Liver (tissue), 8 donors: ENCODE measurements at regions not wholly inside any gene's neighbourhood (a gene's known extent, or its start where the extent isn't known, plus 50 kb on each side); places are given as distances from the start of the nearest gene placed in this dataset.

Experiments used
- DNase-seq: peaks from one replicate; pipeline ENCODE4 v3.0.0-alpha.2; 2017; ENCODE audit warnings: low spot score
- H3K27ac ChIP-seq, 2 donors: one replicate each; pipeline ENCODE4 v1.7.0; 2013; ENCODE audit warnings: inconsistent platforms in 2 of 2, low read length in 2 of 2, control low read depth in 1 of 2, low read depth in 1 of 2, mild to moderate bottlenecking in 1 of 2
- H3K27me3 ChIP-seq, 4 donors: one replicate each; pipeline versions ENCODE4 v1.6.1 to v1.7.0; 2013; ENCODE audit warnings: low read length in 3 of 4, inconsistent platforms in 1 of 4, mild to moderate bottlenecking in 1 of 4, moderate library complexity in 1 of 4; ENCODE audit not compliant: control insufficient read depth in 4 of 4, insufficient read depth in 4 of 4
- H3K36me3 ChIP-seq, 4 donors: one replicate each; pipeline versions ENCODE4 v1.6.1 to v1.7.0; 2013; ENCODE audit warnings: low read length in 3 of 4, mild to moderate bottlenecking in 3 of 4, low read depth in 1 of 4, moderate library complexity in 1 of 4; ENCODE audit not compliant: control insufficient read depth in 4 of 4, insufficient read depth in 3 of 4
- H3K4me1 ChIP-seq, 4 donors: one replicate each; pipeline versions ENCODE4 v1.6.1 to v1.7.0; 2013; ENCODE audit warnings: low read length in 3 of 4, mild to moderate bottlenecking in 3 of 4, moderate library complexity in 1 of 4; ENCODE audit not compliant: control insufficient read depth in 4 of 4, insufficient read depth in 4 of 4
- H3K4me3 ChIP-seq, 3 donors: one replicate each; pipeline versions ENCODE4 v1.6.1 to v1.7.0; 2013; ENCODE audit warnings: low read length in 3 of 3, control low read depth in 1 of 3, low read depth in 1 of 3, mild to moderate bottlenecking in 1 of 3
- H3K9ac ChIP-seq, 2 donors: one replicate each; pipeline ENCODE4 v1.7.0; 2013; ENCODE audit warnings: low read length in 2 of 2, mild to moderate bottlenecking in 2 of 2, moderate library complexity in 2 of 2, control low read depth in 1 of 2, low read depth in 1 of 2
- H3K9me3 ChIP-seq, 4 donors: one replicate each; pipeline versions ENCODE4 v1.6.1 to v1.7.0; 2013; ENCODE audit warnings: low read length in 3 of 4; ENCODE audit not compliant: control insufficient read depth in 4 of 4
- ATF3 ChIP-seq: IDR thresholded peaks from 2 replicates; pipeline ENCODE4 v1.6.1; 2016; ENCODE audit warnings: antibody characterized with exemption
- CTCF ChIP-seq: fragments of 150-350 bp; IDR thresholded peaks from 2 replicates; pipeline ENCODE4 v1.5.1; 2017; ENCODE audit warnings: improper control_type of control experiment, low read depth, low read length; ENCODE audit not compliant: missing input control
- EGR1 ChIP-seq, 2 donors: IDR thresholded peaks; 2 replicates each; pipeline ENCODE4 v1.6.1; 2016 to 2018; ENCODE audit warnings: antibody characterized with exemption in 2 of 2, low read depth in 2 of 2
- FOXA1 ChIP-seq: IDR thresholded peaks from 2 replicates; pipeline ENCODE4 v1.6.1; 2016; ENCODE audit warnings: antibody characterized with exemption
- FOXA2 ChIP-seq: IDR thresholded peaks from 2 replicates; pipeline ENCODE4 v1.6.1; 2016; ENCODE audit warnings: antibody characterized with exemption
- GABPA ChIP-seq, 2 donors: IDR thresholded peaks in 1 of 2; conservative IDR thresholded peaks in 1 of 2; 2 replicates each; pipeline ENCODE4 v1.6.1; 2016; ENCODE audit warnings: antibody characterized with exemption in 2 of 2, mild to moderate bottlenecking in 1 of 2, moderate library complexity in 1 of 2
- HNF4A ChIP-seq, 2 donors: conservative IDR thresholded peaks; 2 replicates each; pipeline ENCODE4 v1.6.1; 2016; ENCODE audit warnings: antibody characterized with exemption in 2 of 2, mild to moderate bottlenecking in 2 of 2
- HNF4G ChIP-seq: IDR thresholded peaks from 2 replicates; pipeline ENCODE4 v1.6.1; 2016; ENCODE audit warnings: antibody characterized with exemption
- JUND ChIP-seq, 2 donors: IDR thresholded peaks; 2 replicates each; pipeline ENCODE4 v1.6.1; 2016; ENCODE audit warnings: antibody characterized with exemption in 2 of 2
- MAX ChIP-seq: IDR thresholded peaks from 2 replicates; pipeline ENCODE4 v1.6.1; 2016; ENCODE audit warnings: antibody characterized with exemption
- NR2F2 ChIP-seq: IDR thresholded peaks from 2 replicates; pipeline ENCODE4 v1.6.1; 2016; ENCODE audit warnings: antibody characterized with exemption
- RAD21 ChIP-seq, 2 donors: IDR thresholded peaks; 2 replicates each; pipeline ENCODE4 v1.6.1; 2016; ENCODE audit warnings: antibody characterized with exemption in 2 of 2, mild to moderate bottlenecking in 2 of 2
- REST ChIP-seq: IDR thresholded peaks from 2 replicates; pipeline ENCODE4 v1.6.1; 2016; ENCODE audit warnings: antibody characterized with exemption, mild to moderate bottlenecking
- RXRA ChIP-seq, 2 donors: IDR thresholded peaks; 2 replicates each; pipeline ENCODE4 v1.6.1; 2017 to 2018; ENCODE audit warnings: antibody characterized with exemption in 2 of 2, mild to moderate bottlenecking in 1 of 2
- SP1 ChIP-seq: IDR thresholded peaks from 2 replicates; pipeline ENCODE4 v1.6.1; 2018; ENCODE audit warnings: antibody characterized with exemption, mild to moderate bottlenecking
- TAF1 ChIP-seq: conservative IDR thresholded peaks from 2 replicates; pipeline ENCODE4 v1.6.1; 2016; ENCODE audit warnings: antibody characterized with exemption, mild to moderate bottlenecking
- YY1 ChIP-seq: IDR thresholded peaks from 2 replicates; pipeline ENCODE4 v1.6.1; 2016; ENCODE audit warnings: antibody characterized with exemption, mild to moderate bottlenecking
- ZBTB33 ChIP-seq: IDR thresholded peaks from 2 replicates; pipeline ENCODE4 v1.6.1; 2016; ENCODE audit warnings: antibody characterized with exemption
- WGBS: extraction: QIAGEN DNeasy Blood & Tissue Kit; methylation state at CpG from one replicate; pipeline ENCODE4 v1.1.7; 2013; 5-methylcytosine and 5-hydroxymethylcytosine counted together
- donor health status: healthy.
- donor health status: healthy.
- donor health status: healthy.
- donor health status: healthy.
- donor health status: healthy.

GRCh38 chr5:74304536-74304935 is 336.0 kb downstream of the ENC1 start (continued):
- TF ChIP-seq RAD21 (IDR thresholded peaks at IDR 0.05): no peak

- H3K36me3 ChIP-seq: no peaks in the 10 kb centered on the region
- no peak for DNase-seq
- TF ChIP-seq YY1 (no peak), SP1 (no peak), FOXA1 (no peak), ATF3 (no peak), HNF4A (conservative IDR thresholded peaks at IDR 0.05) (no peak), FOXA2 (no peak), TAF1 (no peak), EGR1 (IDR thresholded peaks at IDR 0.05; ENCODE audit: low read depth in 2 of 2) (no peak), GABPA (IDR thresholded peaks at IDR 0.05 in 1 of 2, conservative IDR thresholded peaks at IDR 0.05 in 1 of 2) (no peak), JUND (IDR thresholded peaks at IDR 0.05) (no peak), MAX (no peak), ZBTB33 (no peak)
- no peak overlapping the region for H3K9ac ChIP-seq
- H3K27ac ChIP-seq: no peak overlapping the region
- no peaks in the 10 kb centered on the region for H3K4me1 ChIP-seq
- WGBS: 97% methylated on average over 3 of the region's 3 CpGs
- no peaks in the 10 kb centered on the region for H3K9me3 ChIP-seq
- H3K4me3 ChIP-seq: no peak overlapping the region
- no peaks in the 10 kb centered on the region for H3K27me3 ChIP-seq
Measured at GRCh38 chr5:74303578-74303977, 336.9 kb downstream of the ENC1 start.

- Histone ChIP-seq H3K4me1 (no peaks in the 10 kb centered on the region), H3K27me3 (no peaks in the 10 kb centered on the region), H3K36me3 (no peaks in the 10 kb centered on the region), H3K27ac (no peak overlapping the region), H3K9me3 (no peaks in the 10 kb centered on the region), H3K4me3 (no peak overlapping the region), H3K9ac (no peak overlapping the region)
- no peak for TF ChIP-seq REST
- no peak for TF ChIP-seq CTCF
- no peak for TF ChIP-seq NR2F2
- no peak for TF ChIP-seq EGR1 (IDR thresholded peaks at IDR 0.05; ENCODE audit: low read depth in 2 of 2)
- TF ChIP-seq FOXA2: no peak
- no peak for TF ChIP-seq HNF4G
- no peak for TF ChIP-seq HNF4A (conservative IDR thresholded peaks at IDR 0.05)
- TF ChIP-seq YY1: no peak
- TF ChIP-seq SP1: no peak
- no peak for TF ChIP-seq RXRA (IDR thresholded peaks at IDR 0.05)
- TF ChIP-seq RAD21 (IDR thresholded peaks at IDR 0.05): no peak
- TF ChIP-seq FOXA1: no peak
- no peak for TF ChIP-seq TAF1
- TF ChIP-seq ZBTB33: no peak
- TF ChIP-seq JUND (IDR thresholded peaks at IDR 0.05): no peak
- no peak for DNase-seq
Measured at GRCh38 chr5:74301576-74301975, 339.0 kb downstream of the ENC1 start.
